BJ (cell line): ENCODE measurements at regions not wholly inside any gene's neighbourhood (a gene's known extent, or its start where the extent isn't known, plus 50 kb on each side); places are given as distances from the start of the nearest gene placed in this dataset.
A peak's percentile ranks its signal among the peaks of the same experiment; 100 is the strongest.

Experiments
- CTCF ChIA-PET: fragments of 350-600 bp; formaldehyde crosslinking; extraction: SDS; loops from one replicate; lab custom pipeline; 2021; ENCODE audit warnings: antibody characterized with exemption, inconsistent platforms; lab: Yijun Ruan, JAX
- POLR2A ChIA-PET: fragments of 300-600 bp; sonication (Branson Sonifier 250); formaldehyde crosslinking; extraction: SDS; loops from one replicate; lab custom pipeline; 2021; ENCODE audit warnings: antibody characterized with exemption; lab: Charles Lee
- DNase-seq: peaks from one replicate; pipeline ENCODE4 v3.0.0-alpha.2; 2011; ENCODE audit warnings: low read depth
- H3K27me3 ChIP-seq: 2 replicates; pipeline ENCODE4 v1.6.0; 2011; ENCODE audit warnings: low read length; ENCODE audit not compliant: control insufficient read depth, insufficient read depth
- H3K36me3 ChIP-seq: 2 replicates; pipeline ENCODE4 v1.5.1; 2011; ENCODE audit warnings: low read length; ENCODE audit not compliant: control insufficient read depth, insufficient read depth
- H3K4me3 ChIP-seq: 2 replicates; pipeline ENCODE4 v1.5.1; 2011; ENCODE audit warnings: low read depth, mild to moderate bottlenecking, control low read depth, low read length
- TF ChIP-seq, protein P1 (sequence below): IDR thresholded peaks from 2 replicates; pipeline ENCODE4 v1.5.1; 2011; ENCODE audit warnings: low read depth, mild to moderate bottlenecking, control low read depth, inconsistent platforms, low read length, moderate library complexity; ENCODE audit not compliant: insufficient read depth

GRCh38 chr2:14511541-14511940 lies 121.0 kb upstream of the LRATD1 start:
- POLR2A ChIA-PET, result no interaction called here
- Histone ChIP-seq H3K36me3 (no peaks in the 10 kb centered on the region), H3K4me3 (no peak overlapping the region), H3K27me3 (no peaks in the 10 kb centered on the region)
- TF ChIP-seq, protein P1, sequence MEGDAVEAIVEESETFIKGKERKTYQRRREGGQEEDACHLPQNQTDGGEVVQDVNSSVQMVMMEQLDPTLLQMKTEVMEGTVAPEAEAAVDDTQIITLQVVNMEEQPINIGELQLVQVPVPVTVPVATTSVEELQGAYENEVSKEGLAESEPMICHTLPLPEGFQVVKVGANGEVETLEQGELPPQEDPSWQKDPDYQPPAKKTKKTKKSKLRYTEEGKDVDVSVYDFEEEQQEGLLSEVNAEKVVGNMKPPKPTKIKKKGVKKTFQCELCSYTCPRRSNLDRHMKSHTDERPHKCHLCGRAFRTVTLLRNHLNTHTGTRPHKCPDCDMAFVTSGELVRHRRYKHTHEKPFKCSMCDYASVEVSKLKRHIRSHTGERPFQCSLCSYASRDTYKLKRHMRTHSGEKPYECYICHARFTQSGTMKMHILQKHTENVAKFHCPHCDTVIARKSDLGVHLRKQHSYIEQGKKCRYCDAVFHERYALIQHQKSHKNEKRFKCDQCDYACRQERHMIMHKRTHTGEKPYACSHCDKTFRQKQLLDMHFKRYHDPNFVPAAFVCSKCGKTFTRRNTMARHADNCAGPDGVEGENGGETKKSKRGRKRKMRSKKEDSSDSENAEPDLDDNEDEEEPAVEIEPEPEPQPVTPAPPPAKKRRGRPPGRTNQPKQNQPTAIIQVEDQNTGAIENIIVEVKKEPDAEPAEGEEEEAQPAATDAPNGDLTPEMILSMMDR, result no peak
- CTCF ChIA-PET, result no interaction called here
- DNase-seq, result no peak

DNA sequence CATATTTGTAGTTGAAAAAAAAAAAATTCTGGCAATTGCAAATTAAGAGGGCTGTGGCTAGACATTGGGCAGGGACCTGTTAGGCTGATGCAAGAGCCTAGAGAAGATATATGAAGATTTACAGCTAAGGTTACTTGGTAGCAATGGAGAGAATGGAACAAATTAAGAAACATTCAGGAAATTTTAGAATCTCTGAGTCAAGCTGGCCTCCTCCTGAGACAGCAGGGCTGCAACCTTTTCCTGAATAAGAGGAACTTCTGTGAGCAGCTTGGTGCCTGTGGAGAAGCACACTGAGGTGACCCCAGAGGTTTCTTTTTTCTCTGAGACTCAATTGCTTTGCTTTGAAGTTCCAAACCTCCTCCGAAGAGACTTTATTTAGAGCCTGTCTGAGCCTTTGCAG lies 118.6 kb upstream of the LRATD1 start:
- POLR2A ChIA-PET, result no interaction called here
- Histone ChIP-seq H3K4me3 (no peak overlapping the region), H3K36me3 (no peaks in the 10 kb centered on the region), H3K27me3 (no peaks in the 10 kb centered on the region)
- DNase-seq, result no peak
- TF ChIP-seq, protein P1, result no peak
- CTCF ChIA-PET, result interaction anchor here (0.7 kb wide), 1 partner anchor 33 kb away, joined by 3 read pairs; no protein-coding TSS in a partner anchor

DNA sequence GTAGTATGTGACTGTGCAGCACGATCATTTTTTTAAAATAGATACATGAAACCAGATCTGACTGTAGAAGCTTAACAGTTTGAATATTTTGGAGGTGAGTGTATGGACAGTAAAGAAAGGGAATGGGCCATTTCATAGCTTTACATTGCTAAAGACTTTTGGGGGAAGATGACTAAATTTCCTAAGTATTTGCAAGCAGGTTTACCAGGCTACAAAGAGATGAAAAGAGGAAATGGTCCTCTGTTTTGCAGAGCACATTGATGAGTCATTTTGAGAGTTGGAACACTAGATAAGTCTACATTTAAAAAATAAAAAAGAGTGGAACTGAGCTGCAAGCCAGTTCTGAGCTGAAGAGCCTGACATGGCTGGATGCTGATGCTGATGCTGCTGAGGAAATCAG lies 115.7 kb upstream of the LRATD1 start:
- Histone ChIP-seq H3K27me3 (no peaks in the 10 kb centered on the region), H3K4me3 (no peak overlapping the region), H3K36me3 (no peaks in the 10 kb centered on the region)
- ChIA-PET CTCF (no interaction called here), POLR2A (no interaction called here)
- TF ChIP-seq, protein P1, result no peak
- peak; percentile 92 for DNase-seq

DNA sequence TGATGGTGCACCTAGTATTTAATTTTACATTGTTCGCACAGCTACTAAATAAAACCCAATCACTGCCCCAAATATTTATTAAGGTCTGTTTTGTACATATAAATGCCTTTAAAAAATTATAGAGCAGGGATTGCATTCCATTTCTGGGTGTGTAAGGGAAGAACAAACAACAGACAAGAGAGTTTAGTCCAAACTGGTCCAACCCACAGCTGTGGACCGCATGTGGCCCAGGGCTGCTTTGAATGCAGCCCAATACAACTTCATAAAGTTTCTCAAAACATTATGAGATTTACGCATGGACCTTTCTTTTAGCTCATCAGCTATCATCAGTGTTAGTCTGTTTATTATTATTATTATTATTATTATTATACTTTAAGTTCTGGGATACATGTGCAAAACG lies 114.8 kb upstream of the LRATD1 start:
- Histone ChIP-seq H3K27me3 (no peaks in the 10 kb centered on the region), H3K36me3 (no peaks in the 10 kb centered on the region), H3K4me3 (no peak overlapping the region)
- POLR2A ChIA-PET, result no interaction called here
- peak; percentile 33 for DNase-seq
- TF ChIP-seq, protein P1, result no peak
- CTCF ChIA-PET, result no interaction called here

DNA sequence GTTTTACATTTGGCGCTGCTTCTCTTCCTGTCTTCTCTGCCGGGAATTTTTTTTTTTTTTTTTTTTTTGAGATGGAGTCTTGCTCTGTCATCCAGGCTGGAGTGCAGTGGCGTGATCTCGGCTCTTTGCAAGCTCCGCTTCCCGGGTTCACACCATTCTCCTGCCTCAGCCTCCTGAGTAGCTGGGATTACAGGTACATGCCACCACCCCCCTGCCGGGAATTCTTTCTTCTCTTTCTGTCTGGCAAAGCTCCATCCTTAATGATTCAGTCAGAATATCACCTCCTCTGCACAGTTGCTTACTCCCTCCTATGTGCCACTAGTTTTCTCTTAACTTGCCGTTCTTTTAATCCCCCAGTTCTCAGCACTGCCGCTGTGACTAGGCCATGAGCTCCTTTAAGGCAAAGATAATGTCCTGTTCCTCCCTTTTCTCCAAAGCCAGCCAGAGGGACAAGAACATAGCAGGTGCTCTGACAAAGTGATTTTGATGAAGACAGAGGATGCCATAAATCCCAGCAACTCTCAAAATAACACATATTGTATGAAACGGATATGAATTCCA lies 112.1 kb upstream of the LRATD1 start:
- TF ChIP-seq, protein P1, result no peak
- ChIA-PET POLR2A (no interaction called here), CTCF (no interaction called here)
- no peaks in the 10 kb centered on the region for H3K36me3 ChIP-seq
- no peaks in the 10 kb centered on the region for H3K27me3 ChIP-seq
- DNase-seq, result no peak
- H3K4me3 ChIP-seq, result no peak overlapping the region
